Stomach (tissue), 4 donors: ENCODE measurements at regions not wholly inside any gene's neighbourhood (a gene's known extent, or its start where the extent isn't known, plus 50 kb on each side); places are given as distances from the start of the nearest gene placed in this dataset.

Experiments
- EP300 ChIP-seq: sonication (generic); formaldehyde crosslinking; IDR thresholded peaks from one replicate; pipeline ENCODE4 v1.6.1; 2017; ENCODE audit warnings: antibody characterized with exemption
- POLR2A ChIP-seq, 4 donors: fragments of 450-650 bp; IDR thresholded peaks; one replicate each; pipeline ENCODE4 v1.6.1; 2016; ENCODE audit warnings: antibody characterized with exemption in 4 of 4, control low read depth in 2 of 4, mild to moderate bottlenecking in 1 of 4, moderate library complexity in 1 of 4
- POLR2AphosphoS5 ChIP-seq, 3 donors: sonication (generic); formaldehyde crosslinking; IDR thresholded peaks; one replicate each; pipeline ENCODE4 v1.6.1; 2016; ENCODE audit warnings: antibody characterized with exemption in 3 of 3
- TF ChIP-seq, protein P1 (sequence below), 7 experiments: fragments of 450-650 bp in 4 of 7; fragments of 200-600 bp in 3 of 7; sonication (generic) in 3 of 7; IDR thresholded peaks; one replicate each; pipeline ENCODE4 v1.5.1; 2016 to 2019; ENCODE audit warnings: antibody characterized with exemption in 7 of 7, control low read depth in 2 of 7, mild to moderate bottlenecking in 1 of 7

DNA sequence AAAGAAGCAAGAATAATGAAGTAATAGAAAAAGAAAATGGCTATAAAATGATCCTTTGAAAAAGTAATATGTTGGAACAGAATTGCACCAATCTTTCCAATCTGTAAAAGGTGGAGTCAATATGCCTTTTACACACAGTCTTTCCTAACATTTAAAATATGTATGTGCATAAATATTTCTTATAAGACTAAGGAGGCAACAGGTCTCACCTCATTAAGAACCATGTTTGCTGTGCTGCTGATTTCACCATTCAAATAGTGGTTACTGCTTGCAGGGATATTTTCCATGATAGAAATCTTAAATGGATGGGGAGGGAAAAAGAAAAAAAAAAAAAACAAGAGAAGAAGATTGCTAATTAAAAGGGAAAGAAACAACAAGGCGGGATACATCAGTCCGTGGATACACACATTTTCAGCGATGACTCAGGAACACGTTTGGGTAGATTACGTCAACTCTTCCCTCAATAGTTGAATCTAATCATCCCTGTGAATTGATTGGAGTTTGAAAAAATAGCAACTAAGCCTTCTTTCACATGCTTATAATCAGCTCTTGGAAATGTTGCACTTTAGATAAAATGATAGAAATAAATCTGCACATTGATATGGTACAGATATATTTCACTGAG lies 2133.9 kb upstream of the CELF4 start:
- TF ChIP-seq, protein P1, sequence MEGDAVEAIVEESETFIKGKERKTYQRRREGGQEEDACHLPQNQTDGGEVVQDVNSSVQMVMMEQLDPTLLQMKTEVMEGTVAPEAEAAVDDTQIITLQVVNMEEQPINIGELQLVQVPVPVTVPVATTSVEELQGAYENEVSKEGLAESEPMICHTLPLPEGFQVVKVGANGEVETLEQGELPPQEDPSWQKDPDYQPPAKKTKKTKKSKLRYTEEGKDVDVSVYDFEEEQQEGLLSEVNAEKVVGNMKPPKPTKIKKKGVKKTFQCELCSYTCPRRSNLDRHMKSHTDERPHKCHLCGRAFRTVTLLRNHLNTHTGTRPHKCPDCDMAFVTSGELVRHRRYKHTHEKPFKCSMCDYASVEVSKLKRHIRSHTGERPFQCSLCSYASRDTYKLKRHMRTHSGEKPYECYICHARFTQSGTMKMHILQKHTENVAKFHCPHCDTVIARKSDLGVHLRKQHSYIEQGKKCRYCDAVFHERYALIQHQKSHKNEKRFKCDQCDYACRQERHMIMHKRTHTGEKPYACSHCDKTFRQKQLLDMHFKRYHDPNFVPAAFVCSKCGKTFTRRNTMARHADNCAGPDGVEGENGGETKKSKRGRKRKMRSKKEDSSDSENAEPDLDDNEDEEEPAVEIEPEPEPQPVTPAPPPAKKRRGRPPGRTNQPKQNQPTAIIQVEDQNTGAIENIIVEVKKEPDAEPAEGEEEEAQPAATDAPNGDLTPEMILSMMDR (IDR thresholded peaks at IDR 0.05): no peak
- TF ChIP-seq EP300 (no peak), POLR2A (IDR thresholded peaks at IDR 0.05) (no peak), POLR2AphosphoS5 (IDR thresholded peaks at IDR 0.05) (no peak)
